MCF 10A (cell line): ENCODE measurements at regions not wholly inside any gene's neighbourhood (a gene's known extent, or its start where the extent isn't known, plus 50 kb on each side); places are given as distances from the start of the nearest gene placed in this dataset.

Experiments used
- BruUV-seq: library from RNA; stranded (reverse); fragments of 400-500 nt; replicated peaks from 2 replicates; lab custom pipeline; 2021; lab: Mats Ljungman, UMichigan
- CTCF ChIA-PET: fragments of 300-600 bp; sonication (Branson Sonifier 250); formaldehyde crosslinking; extraction: SDS; loops from one replicate; lab custom pipeline; 2021; ENCODE audit warnings: antibody characterized with exemption, inconsistent platforms; lab: Yijun Ruan, JAX
- POLR2A ChIA-PET: fragments of 300-600, 350-650 bp; sonication (Branson Sonifier 250); formaldehyde crosslinking; extraction: SDS; loops from one replicate; lab custom pipeline; 2020; ENCODE audit warnings: antibody characterized with exemption, inconsistent platforms; lab: Yijun Ruan, JAX
- DNase-seq: peaks from one replicate; pipeline ENCODE4 v3.0.0-alpha.2; 2018; ENCODE audit not compliant: unreplicated experiment
- H3K27ac Mint-ChIP-seq: one replicate; pipeline ENCODE4 v1.8.0; 2022; ENCODE audit warnings: mild to moderate bottlenecking, low read depth, mixed read lengths; ENCODE audit not compliant: unreplicated experiment
- H3K27me3 Mint-ChIP-seq: one replicate; pipeline ENCODE4 v1.8.0; 2022; ENCODE audit warnings: mixed read lengths; ENCODE audit not compliant: insufficient read depth, unreplicated experiment
- H3K36me3 Mint-ChIP-seq: one replicate; pipeline ENCODE4 v1.8.0; 2022; ENCODE audit warnings: mild to moderate bottlenecking, moderate library complexity, mixed read lengths; ENCODE audit not compliant: insufficient read depth, unreplicated experiment
- H3K4me1 Mint-ChIP-seq: one replicate; pipeline ENCODE4 v1.8.0; 2022; ENCODE audit warnings: mixed read lengths; ENCODE audit not compliant: insufficient read depth, unreplicated experiment
- H3K4me3 Mint-ChIP-seq: one replicate; pipeline ENCODE4 v1.8.0; 2022; ENCODE audit warnings: mild to moderate bottlenecking, moderate library complexity, mixed read lengths; ENCODE audit not compliant: unreplicated experiment
- H3K9me3 Mint-ChIP-seq: one replicate; pipeline ENCODE4 v1.8.0; 2022; ENCODE audit warnings: mixed read lengths; ENCODE audit not compliant: unreplicated experiment
- intact Hi-C: fragments of 100-400 bp; cut with micrococcal nuclease; formaldehyde crosslinking; loops from 2 replicates; pipeline ENCODE4 v1.14.1; 2022
- TF ChIP-seq, protein P1 (sequence below): fragments of 200-600 bp; IDR thresholded peaks from one replicate; pipeline ENCODE4 v1.8.0; 2022; ENCODE audit warnings: antibody characterized with exemption, mild to moderate bottlenecking; ENCODE audit not compliant: unreplicated experiment

DNA sequence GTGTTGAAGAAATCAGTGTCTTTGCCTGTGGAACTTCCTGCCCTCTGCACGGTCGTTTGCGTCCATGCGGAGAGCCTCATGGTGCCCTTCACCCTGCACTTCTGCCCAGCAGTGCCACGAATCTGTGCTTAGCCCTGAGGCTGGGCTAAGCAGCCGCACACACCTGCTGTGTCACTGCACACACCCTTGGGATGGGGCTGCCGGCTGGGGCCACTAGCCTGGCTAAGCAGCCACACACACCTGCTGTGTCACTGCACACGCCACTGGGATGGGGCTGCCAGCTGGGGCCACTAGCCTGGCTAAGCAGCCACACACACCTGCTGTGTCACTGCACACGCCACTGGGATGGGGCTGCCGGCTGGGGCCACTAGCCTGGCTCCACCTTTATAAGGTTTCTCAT, 188.5 kb downstream of the KIF26A start:
- peaks cover 18% of the 10 kb centered on the region for H3K9me3 Mint-ChIP-seq
- no peaks in the 10 kb centered on the region for H3K36me3 Mint-ChIP-seq
- ChIA-PET CTCF (no interaction called here), POLR2A (no interaction called here)
- intact Hi-C loops: no loop called here
- no peak overlapping the region for H3K4me3 Mint-ChIP-seq
- DNase-seq: no peak
- TF ChIP-seq, protein P1, sequence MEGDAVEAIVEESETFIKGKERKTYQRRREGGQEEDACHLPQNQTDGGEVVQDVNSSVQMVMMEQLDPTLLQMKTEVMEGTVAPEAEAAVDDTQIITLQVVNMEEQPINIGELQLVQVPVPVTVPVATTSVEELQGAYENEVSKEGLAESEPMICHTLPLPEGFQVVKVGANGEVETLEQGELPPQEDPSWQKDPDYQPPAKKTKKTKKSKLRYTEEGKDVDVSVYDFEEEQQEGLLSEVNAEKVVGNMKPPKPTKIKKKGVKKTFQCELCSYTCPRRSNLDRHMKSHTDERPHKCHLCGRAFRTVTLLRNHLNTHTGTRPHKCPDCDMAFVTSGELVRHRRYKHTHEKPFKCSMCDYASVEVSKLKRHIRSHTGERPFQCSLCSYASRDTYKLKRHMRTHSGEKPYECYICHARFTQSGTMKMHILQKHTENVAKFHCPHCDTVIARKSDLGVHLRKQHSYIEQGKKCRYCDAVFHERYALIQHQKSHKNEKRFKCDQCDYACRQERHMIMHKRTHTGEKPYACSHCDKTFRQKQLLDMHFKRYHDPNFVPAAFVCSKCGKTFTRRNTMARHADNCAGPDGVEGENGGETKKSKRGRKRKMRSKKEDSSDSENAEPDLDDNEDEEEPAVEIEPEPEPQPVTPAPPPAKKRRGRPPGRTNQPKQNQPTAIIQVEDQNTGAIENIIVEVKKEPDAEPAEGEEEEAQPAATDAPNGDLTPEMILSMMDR: no peak
- no TSS peak for BruUV-seq
- no peak overlapping the region for H3K27ac Mint-ChIP-seq
- H3K4me1 Mint-ChIP-seq: no peaks in the 10 kb centered on the region
- H3K27me3 Mint-ChIP-seq: peaks cover 11% of the 10 kb centered on the region

DNA sequence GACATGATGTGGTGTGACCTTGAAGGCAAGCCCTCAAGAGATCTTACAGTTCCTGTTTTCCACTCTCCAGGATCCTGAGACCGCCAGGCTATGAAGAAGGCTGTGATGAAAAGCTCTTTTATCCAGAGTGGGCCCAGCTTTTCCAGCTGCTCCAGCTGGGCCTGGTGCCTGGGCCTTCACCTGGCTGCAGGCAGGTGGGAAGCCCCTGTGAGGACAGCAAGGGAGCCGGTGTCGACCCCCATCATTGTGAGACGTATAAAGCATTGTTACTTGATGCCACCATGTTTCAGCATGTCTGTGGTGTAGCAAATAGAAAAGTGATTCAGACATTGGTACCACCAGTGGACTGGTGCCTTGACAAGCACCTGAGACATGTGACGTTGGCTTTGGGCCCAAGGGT, 190.2 kb downstream of the KIF26A start:
- TF ChIP-seq, protein P1: no peak
- Mint-ChIP-seq H3K4me1 (no peaks in the 10 kb centered on the region), H3K9me3 (peaks cover 18% of the 10 kb centered on the region), H3K4me3 (no peak overlapping the region), H3K36me3 (no peaks in the 10 kb centered on the region), H3K27ac (no peak overlapping the region), H3K27me3 (no peaks in the 10 kb centered on the region)
- no TSS peak for BruUV-seq
- no peak for DNase-seq
- intact Hi-C loops: no loop called here
- ChIA-PET CTCF (no interaction called here), POLR2A (no interaction called here)

DNA sequence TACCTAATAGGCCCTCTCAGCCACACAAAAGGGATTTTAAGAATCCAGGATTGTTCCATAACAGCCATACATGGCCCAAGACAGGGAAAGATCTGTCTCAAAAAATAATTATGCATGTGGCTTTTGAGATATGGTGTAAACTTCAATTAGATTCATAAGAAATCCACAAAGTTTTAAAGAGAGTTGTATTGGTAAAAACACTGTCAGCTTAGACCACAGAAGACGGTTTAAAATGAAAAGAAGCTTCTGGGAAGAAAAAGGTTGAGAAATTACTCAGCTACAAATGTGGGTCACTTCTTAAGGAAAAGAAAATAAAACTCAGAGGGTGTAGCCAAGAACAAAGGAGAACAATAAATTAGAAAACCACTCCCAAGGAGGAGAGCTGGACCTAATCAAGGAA, 191.4 kb downstream of the KIF26A start:
- CTCF ChIA-PET: no interaction called here
- Mint-ChIP-seq H3K36me3 (no peaks in the 10 kb centered on the region), H3K9me3 (peaks cover 18% of the 10 kb centered on the region), H3K27ac (no peak overlapping the region), H3K4me1 (no peaks in the 10 kb centered on the region), H3K27me3 (no peaks in the 10 kb centered on the region), H3K4me3 (no peak overlapping the region)
- TF ChIP-seq, protein P1: no peak
- no TSS peak for BruUV-seq
- no peak for DNase-seq
- intact Hi-C loops: no loop called here
- POLR2A ChIA-PET: no interaction called here

DNA sequence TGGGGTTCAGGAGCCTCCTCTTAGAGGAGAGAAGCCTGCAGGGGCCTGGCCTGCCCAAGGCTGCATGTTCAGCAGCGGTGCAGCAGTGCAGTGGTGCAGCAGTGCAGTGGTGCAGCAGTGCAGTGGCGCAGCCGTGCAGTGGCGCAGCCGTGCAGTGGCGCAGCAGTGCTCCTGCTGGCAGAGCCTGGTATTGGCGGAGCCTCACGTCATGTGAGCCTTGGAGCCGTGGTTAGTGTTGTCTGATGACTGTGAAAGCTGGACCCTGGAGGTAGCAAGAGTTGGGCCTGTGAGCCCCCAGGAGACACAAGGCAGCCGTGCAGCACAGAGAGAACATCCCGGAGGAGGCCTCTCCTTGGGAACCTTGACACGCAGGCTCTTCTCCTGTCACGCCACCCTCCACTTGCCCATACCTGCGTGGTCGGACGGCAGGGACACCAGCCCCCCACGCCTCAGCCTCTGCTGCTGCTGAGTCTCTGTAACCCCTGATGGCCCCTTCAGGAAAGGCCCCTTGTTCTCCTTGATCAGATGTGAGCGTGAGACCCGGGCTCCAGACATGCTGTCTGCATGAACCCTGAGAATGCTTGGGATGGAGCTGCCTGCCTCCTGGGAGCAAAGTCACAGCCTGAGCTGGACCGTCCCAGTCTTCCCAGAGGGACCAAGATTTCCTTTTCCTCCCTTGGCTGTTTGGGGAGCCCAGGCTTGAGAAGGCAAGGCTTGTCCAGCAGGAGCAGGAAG, 193.7 kb downstream of the KIF26A start:
- TF ChIP-seq, protein P1: peak; percentile 12
- no peak for DNase-seq
- Mint-ChIP-seq H3K4me1 (no peaks in the 10 kb centered on the region), H3K27ac (no peak overlapping the region), H3K27me3 (peaks cover 12% of the 10 kb centered on the region), H3K4me3 (no peak overlapping the region), H3K9me3 (peaks cover 18% of the 10 kb centered on the region), H3K36me3 (no peaks in the 10 kb centered on the region)
- POLR2A ChIA-PET: no interaction called here
- intact Hi-C loops: no loop called here
- CTCF ChIA-PET: interaction anchor here (0.6 kb wide), 1 partner anchor 161 kb away, joined by 3 read pairs; no protein-coding TSS in a partner anchor
- no TSS peak for BruUV-seq
